ENCODE measurements at regions not wholly inside any gene's neighbourhood (a gene's known extent, or its start where the extent isn't known, plus 50 kb on each side); places are given as distances from the start of the nearest gene placed in this dataset.
"Not testable (repeated sequence)": the region's sequence is repeated elsewhere in the genome, so short reads cannot be mapped to it uniquely, and the experiment has no call there.

DNA sequence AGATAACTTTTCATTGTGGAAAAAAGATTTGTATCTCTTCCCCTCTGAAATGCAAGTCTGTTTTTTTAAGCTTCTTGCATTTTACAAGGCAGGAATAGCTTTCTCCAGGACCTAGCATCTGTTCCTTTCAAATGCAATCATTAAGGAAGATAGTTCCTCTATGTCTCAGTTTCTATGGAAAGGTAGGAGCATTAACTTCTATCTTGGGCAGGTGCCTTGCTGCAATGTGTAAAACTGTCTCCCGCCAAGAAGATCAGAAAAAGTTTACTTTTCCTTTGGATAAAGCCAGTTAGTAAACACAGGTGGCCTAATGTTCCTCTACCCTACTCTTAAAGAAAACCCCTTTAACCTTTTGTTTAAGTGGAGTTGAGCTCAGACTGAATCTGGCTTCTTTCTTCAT lies 560.6 kb upstream of the CYLC2 start:
- DNase-seq (ENCODE audit: extremely low spot score, insufficient read length, low read depth), result no peak
- no peak for FAIRE-seq

DNA sequence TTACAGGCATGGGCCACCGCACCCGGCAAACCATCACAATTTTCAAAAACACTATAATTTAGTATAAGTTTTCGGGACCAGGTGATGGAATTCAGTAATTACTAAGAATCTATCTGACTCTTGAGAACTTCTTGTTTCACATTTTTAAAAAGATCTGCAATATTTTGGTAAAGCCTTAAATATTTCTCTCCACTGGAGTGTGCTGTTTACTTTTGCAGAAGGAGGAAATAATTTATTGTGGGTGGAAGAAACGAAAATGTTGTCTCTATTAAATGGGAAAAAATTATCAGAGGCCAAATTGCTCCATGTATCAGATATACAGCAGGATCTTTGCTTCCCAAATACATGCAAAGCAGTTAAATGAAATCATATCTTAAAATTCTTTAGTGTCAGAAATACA lies 566.8 kb upstream of the CYLC2 start:
- DNase-seq (ENCODE audit: extremely low spot score, insufficient read length, low read depth) (no peak), FAIRE-seq (no peak)

DNA sequence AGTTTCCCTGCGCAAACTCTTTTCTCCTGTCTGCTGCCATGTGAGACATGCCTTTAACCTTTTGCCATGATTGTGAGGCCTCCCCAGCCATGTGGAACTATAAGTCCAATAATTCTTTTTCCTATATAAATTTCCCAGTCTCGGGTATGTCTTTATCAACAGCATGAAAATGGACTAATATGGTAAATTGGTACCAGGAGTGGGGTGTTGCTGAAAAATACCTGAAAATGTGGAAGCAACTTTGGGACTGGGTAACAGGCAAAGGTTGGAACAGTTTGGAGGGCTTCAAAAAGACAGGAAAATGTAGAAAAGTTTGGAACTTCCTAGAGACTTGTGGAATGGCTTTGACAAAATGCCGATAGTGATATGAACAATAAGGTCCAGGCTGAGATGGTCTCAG lies 578.9 kb upstream of the CYLC2 start:
- FAIRE-seq; DNase-seq (ENCODE audit: extremely low spot score, insufficient read length, low read depth): not testable (repeated sequence)

DNA sequence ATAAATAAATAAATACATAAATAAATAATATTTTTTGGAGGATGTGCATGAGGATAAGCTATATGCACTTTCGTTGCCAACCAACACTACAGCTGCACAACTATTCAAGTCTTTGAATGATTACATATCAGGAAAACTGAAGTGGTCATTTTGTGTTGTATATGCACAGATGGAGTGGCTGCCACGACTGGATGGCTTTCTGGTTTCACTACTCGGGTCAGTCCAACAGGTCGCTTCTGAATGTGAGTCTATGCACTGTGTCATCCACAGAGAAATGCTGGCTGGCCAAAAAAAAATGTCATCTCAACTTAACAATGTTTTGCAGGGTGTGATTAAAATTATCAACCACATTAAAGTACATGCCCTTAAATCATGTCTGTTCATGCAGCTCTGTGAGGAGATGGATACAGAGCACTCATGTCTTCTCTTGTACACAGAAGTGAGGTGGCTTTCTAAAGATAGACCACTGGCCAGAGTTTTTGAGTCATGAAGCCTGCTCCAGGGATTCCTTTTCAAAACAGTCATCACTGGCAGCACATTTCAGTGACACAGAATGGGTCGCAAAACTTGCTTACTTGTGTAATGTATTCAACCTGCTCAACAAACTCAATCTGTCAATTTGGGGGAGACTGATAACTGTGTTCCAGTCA lies 589.8 kb upstream of the CYLC2 start:
- no peak for FAIRE-seq

DNA sequence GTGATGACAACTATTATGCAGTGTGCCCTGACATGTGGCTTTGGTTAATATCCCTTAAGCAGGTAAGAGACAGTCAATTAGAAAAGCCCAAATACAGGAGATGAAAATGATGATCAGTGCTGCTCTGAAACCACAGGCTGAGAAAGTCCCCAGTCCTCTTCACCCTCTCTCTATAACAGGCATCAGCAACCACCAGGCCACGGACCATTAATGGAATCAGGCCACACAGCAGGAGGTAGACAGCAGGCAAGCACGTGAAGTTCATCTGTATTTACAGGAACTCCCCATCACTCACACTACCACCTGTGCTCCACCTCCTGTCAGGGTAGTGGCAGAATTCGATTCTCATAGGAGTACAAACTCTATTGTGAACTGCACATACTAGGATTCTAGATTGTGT lies 591.6 kb upstream of the CYLC2 start:
- no peak for FAIRE-seq

More for the DNA sequence above, 589.8 kb upstream of the CYLC2 start:
- DNase-seq (ENCODE audit: extremely low spot score, insufficient read length, low read depth), result no peak

DNA sequence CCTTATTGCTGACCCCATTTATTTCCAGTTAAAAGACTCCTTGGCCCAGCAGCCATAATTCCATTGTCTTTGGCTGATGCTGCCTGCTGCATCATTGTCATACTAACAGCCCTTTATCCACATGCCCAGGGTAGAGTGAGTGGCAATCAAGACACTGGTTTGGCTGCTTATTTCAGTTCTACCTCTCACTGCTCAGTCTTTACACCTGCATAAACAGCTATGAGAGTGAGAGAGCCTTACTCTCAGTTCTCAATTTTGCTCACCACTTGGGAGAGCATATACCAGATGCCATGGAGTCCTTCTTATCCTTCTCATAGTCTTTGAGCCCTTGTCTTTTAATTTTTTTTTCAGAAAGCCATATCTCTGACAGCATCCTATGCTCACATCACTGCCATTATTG lies 596.9 kb upstream of the CYLC2 start:
- DNase-seq (ENCODE audit: extremely low spot score, insufficient read length, low read depth), result no peak
- FAIRE-seq, result no peak

More for the DNA sequence above, 591.6 kb upstream of the CYLC2 start:
- DNase-seq (ENCODE audit: extremely low spot score, insufficient read length, low read depth), result no peak

DNA sequence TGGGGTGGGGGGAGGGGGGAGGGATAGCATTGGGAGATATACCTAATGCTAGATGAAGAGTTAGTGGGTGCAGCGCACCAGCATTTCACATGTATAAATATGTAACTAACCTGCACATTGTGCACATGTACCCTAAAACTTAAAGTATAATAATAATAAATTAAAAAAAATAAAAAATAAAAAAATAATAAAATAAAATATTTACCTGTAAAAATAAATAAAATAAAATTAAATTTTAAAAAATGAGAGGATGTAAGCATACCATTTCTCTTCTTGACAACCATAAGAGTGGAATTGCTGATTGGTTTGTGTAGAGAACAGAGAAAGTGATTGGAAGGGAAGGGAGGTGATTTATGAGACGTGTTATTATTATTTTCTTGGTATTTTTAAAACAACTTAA lies 609.5 kb upstream of the CYLC2 start:
- FAIRE-seq; DNase-seq (ENCODE audit: extremely low spot score, insufficient read length, low read depth): not testable (repeated sequence)

DNA sequence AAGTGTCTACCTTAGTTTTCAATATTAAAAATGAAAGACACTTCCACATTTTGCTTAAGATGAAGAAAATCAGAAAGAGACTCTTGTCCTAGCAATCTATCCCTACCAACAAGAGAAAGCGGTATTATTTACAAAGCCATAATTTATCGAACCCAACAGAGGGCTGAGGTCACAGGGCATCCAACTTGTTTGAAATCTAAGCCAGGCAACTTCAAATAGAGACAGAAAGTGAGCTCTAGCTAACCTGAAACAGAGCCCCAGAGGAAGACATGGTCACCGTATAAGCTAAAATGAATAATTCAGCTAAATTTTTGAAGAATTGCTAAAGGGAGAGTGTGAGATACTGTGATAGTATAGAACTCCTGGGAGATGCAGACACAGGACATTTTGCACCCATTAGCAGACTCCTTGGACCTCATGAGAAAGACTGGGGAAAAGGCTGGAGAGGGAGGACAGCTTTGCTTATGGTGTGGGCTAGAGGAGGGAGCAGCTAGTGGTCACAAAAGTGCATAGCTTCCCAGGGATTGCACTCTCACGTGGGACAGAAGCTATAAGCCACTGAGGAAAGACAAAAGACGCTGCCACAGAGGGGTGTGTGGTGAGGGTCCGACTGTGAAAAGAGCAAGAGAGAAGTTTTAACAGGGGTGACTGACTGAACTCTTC lies 624.2 kb upstream of the GRIN3A start:
- no peak for FAIRE-seq
- no peak for DNase-seq (ENCODE audit: extremely low spot score, insufficient read length, low read depth)

DNA sequence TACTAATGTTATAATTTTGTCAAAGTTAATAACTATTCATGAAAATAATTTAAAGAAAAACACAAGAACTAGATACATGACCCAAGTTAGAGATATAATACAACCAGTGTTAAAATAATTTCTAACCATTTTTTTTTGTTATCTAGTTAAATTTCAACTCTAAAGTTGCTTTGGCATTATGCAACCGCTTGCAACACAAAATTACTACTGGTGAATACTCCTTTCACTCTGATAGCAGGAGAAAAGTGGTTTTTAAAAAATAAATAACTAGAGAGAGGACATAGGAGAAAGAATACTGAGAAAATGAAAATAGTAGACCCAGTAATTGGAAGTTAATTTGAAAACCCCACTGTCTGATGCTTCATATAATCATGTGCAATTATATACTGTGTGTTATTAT lies 622.4 kb upstream of the GRIN3A start:
- no peak for DNase-seq (ENCODE audit: extremely low spot score, insufficient read length, low read depth)
- FAIRE-seq, result no peak

DNA sequence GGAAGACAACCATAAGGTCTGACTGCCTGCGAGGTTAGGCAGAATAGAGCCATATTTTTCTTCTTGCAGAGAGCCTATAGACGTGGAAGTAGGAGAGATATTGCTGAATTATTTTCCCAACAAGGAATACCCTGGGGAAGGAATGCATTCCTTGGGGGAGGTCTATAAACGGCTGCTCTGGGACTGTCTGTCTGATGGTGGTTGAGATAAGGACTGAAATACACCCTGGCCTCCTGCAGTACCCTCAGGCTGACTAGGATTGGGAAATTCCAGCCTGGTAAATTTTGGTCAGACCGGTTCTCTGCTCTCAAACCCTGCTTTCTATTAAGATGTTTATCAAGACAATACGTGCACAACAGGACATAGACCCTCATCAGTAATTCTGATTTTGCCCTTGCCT lies 617.5 kb upstream of the GRIN3A start:
- DNase-seq (ENCODE audit: extremely low spot score, insufficient read length, low read depth), result no peak
- no peak for FAIRE-seq

DNA sequence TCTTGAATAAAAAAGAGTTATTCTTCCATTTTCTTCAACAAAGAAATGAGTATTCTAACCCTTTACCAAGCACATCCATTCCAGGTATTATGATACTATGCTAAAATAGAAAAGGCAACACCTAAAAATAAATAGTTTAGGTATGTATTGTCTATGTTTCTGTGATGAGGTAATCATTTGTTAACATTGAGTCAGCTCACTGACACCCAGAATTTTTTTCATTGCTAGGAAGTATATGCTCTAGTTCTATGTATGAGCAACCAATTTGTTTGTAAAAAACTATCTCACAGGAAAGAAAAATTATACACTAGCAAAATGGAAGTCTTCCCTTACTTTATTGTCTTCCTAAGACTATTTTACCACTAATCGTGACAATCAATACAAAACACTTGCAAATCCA lies 615.6 kb upstream of the GRIN3A start:
- DNase-seq (ENCODE audit: extremely low spot score, insufficient read length, low read depth) (no peak), FAIRE-seq (no peak)

DNA sequence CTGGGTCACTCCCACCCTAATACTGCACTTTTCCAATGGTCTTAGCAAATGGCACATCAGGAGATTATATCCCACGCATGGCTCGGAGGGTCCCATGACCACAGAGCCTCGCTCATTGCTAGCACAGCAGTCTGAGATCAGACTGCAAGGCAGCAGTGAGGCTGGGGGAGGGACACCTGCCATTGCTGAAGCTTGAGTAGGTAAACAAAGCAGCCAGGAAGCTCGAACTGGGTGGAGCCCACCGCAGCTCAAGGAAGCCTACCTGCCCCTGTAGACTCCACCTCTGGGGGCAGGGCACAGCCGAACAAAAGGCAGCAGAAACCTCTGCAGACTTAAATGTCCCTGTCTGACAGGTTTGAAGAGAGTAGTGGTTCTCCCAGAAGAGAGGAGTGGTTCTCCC lies 599.0 kb upstream of the GRIN3A start:
- not testable (repeated sequence) for DNase-seq (ENCODE audit: extremely low spot score, insufficient read length, low read depth)

DNA sequence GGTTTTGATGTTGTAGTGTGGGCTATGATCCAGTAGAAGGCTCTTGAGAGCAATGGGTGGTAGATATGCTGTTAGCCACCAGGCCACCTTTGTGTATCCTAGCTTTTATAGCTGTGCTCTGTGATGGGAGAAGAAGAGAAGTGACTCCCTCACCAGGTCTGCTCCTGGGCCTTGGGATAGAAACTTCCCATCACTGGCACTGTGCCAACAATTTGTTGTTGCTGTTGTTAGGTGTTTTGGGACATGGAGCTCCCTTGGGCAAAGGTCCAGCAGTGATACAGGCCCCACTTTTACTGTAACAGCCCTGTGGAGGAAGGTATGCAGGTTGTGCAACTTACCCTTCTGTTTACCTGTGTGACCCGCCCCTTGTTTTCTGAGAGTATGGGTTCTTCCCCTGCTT lies 570.9 kb upstream of the GRIN3A start:
- FAIRE-seq (no peak), DNase-seq (ENCODE audit: extremely low spot score, insufficient read length, low read depth) (no peak)

More for the DNA sequence above, 599.0 kb upstream of the GRIN3A start:
- FAIRE-seq, result not testable (repeated sequence)

DNA sequence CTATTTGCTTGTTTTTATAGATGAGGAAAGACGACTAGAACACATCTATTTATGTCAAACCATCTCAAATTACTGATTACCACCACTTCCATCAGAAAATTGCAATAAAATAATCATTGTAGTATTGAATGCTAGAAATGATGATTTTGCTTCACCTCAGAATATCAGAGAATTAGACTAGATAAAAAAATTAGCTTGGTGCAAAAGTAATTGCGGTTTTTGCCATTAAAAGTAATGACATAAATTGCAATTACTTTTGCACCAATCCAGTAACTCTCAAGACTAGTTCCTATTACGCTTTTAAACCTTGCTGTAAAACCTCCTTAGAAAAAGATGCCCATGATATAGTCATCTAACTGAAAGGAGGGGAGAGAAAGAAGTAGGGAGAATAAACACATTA lies 556.7 kb upstream of the GRIN3A start:
- FAIRE-seq (no peak), DNase-seq (ENCODE audit: extremely low spot score, insufficient read length, low read depth) (no peak)

DNA sequence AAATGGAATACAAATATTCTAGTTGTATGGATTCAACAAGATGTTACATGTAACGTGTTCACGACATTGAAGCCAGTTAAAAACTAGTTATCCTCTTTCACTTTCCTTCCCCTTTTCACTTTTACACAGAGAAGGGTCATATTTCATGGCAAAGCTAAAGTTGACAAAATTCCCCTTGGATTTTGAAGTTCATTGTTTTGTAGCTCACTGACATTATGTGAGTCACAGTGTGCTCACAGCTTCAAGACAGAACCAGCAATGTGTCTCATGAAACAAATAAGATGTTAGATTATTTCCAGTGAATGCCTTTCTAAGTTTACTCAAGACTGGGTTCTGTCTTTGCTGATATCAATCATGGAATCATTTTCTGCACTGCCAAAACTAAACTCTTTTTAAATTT lies 535.5 kb upstream of the GRIN3A start:
- no peak for FAIRE-seq
- no peak for DNase-seq (ENCODE audit: extremely low spot score, insufficient read length, low read depth)

DNA sequence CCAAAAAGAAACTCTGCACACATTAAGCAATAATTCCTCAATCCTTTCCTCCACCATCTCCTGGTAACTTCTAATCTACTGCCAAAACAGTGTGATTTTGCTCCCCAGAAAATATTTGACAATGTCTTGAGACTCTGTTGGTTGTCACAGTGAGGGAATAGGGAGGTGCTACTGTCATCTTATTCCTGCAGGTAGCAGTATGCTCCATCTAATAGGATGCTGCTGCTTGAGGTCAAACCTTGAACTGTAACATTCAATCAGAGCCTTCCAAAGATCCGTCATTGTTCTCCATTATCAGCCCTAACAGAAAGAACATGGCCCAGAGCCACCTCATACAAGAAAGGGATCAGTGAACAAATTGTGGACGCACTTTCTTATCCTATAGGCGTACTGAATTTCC lies 514.7 kb upstream of the GRIN3A start:
- no peak for FAIRE-seq

DNA sequence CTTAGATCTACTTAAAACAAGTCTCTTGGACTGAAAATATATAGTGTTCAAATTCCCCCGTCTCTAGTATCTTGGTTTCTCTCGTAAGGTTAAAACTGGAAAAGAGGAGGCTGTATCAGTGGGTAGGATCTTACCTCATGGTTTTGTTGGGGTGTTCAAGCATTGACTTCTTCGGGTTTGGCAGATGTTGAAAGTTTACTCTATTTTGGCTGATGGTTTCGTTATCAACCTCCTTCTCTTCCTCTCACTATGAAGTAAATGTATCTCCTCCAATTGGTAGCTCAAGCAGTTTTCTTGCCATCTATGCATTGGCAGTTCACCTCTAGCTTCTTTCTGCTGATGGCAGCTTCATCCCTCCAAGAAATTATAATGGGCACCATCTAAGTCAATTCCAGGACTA lies 506.5 kb upstream of the GRIN3A start:
- DNase-seq (ENCODE audit: extremely low spot score, insufficient read length, low read depth) (no peak), FAIRE-seq (no peak)

More for the DNA sequence above, 514.7 kb upstream of the GRIN3A start:
- DNase-seq (ENCODE audit: extremely low spot score, insufficient read length, low read depth), result no peak

DNA sequence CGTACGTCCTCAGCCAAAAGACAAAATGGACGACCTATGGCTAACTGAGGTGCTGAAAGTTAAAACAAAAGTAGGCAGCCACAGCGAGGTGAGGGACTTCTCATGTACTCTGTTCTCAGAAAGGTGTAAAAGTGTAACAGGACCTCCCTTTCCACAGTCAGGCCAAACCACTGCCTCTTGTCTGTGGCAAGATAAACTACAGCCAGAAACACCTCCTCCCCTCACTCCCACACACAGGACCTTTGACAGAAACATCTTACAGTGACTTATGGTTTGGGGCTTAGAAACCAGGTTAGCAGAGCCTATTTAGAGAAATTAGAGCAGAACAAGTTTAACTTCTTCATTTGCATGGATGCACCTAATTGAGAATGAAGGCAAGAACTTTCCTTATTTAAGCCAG lies 499.1 kb upstream of the GRIN3A start:
- DNase-seq (ENCODE audit: extremely low spot score, insufficient read length, low read depth) (no peak), FAIRE-seq (no peak)

DNA sequence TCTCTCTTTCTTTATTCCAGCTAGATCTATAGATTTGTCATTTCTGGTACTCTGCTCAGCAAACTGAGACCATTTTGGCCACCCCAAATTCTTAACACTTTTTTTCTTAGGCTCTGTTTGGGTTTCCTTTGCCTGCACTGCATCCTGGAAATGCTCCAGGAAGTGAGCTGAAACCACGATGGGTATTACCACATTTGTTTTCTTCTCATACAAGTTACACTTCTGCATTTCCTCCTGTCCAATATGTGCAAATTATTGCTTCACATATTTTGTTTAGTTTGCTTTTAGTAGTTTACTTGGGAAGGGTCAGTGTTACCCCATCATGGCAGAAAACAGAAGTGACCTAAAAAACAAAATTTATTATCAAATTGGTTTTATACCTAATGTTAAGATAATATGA lies 498.6 kb upstream of the GRIN3A start:
- FAIRE-seq (no peak), DNase-seq (ENCODE audit: extremely low spot score, insufficient read length, low read depth) (no peak)

DNA sequence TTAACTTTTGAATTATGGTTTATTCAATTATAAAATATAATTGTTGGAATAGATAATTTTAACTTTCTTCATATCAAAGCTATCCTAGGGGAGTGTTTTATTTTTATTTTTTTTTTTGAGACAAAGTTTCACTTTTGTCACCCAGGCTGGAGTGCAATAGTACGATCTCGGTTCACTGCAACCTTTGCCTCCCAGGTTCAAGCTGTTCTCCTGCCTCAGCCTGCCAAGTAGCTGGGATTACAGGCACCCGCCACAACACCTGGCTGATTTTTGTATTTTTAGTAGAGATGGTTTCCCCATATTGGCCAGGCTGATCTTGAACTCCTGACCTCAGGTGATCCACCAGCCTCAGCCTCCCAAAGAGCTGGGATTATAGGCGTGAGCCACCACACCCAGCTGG lies 489.0 kb upstream of the GRIN3A start:
- DNase-seq (ENCODE audit: extremely low spot score, insufficient read length, low read depth); FAIRE-seq: not testable (repeated sequence)

DNA sequence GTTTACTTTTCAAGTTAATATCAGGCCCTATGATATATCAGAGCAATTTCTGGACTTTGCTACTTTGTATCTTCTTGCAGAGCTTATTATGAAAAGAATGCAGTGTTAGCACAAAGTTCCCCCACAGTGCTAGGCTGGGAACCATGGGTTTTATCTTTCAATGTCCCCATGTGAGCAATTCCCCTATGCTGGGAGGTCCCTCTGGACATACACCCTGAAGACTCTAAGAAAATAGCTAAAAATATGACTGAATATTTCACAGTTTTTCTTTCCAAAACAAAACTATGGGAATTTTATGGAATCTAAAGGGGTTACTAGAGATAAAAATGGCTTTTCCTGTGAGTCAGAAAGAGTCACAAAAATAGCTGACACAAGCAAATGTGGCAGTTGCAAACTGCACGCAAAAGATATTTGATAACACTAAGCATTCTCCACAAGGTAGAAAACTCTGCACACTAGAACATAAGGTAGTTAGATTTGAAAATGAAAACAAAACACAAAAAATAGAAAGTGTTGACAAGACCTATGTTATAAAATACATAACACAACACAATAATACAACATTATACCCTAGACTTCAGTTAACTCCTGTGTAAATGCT lies 487.5 kb upstream of the GRIN3A start:
- no peak for FAIRE-seq

More for the DNA sequence above, 487.5 kb upstream of the GRIN3A start:
- no peak for DNase-seq (ENCODE audit: extremely low spot score, insufficient read length, low read depth)

Measured in GM18507 (cell line).